Nephron (organoid): ENCODE measurements at regions not wholly inside any gene's neighbourhood (a gene's known extent, or its start where the extent isn't known, plus 50 kb on each side); places are given as distances from the start of the nearest gene placed in this dataset.
A peak's percentile ranks its signal among the peaks of the same experiment; 100 is the strongest.

ENCODE experiments used
- H3K27ac Mint-ChIP-seq, 3 experiments: 2 replicates each; pipeline ENCODE4 v1.8.0; 2020; ENCODE audit warnings: mixed read lengths in 3 of 3, mild to moderate bottlenecking in 2 of 3, moderate library complexity in 1 of 3
- H3K27me3 Mint-ChIP-seq: 2 replicates; pipeline ENCODE4 v1.8.0; 2021; ENCODE audit warnings: low read depth, mild to moderate bottlenecking, moderate library complexity, mixed read lengths
- H3K36me3 Mint-ChIP-seq: 2 replicates; pipeline ENCODE4 v1.8.0; 2020; ENCODE audit warnings: low read depth, mixed read lengths
- H3K4me1 Mint-ChIP-seq: 2 replicates; pipeline ENCODE4 v1.8.0; 2020; ENCODE audit warnings: mixed read lengths
- H3K4me3 Mint-ChIP-seq, 3 experiments: 2 replicates each; pipeline ENCODE4 v1.8.0; 2020; ENCODE audit warnings: mild to moderate bottlenecking in 3 of 3, mixed read lengths in 3 of 3, moderate library complexity in 2 of 3
- H3K9me3 Mint-ChIP-seq: 2 replicates; pipeline ENCODE4 v1.8.0; 2020; ENCODE audit warnings: mixed read lengths
- CTCF ChIP-seq, 3 experiments: fragments of 200-600 bp; sonication (generic); IDR thresholded peaks; one replicate each; pipeline ENCODE4 v1.5.0; 2021; ENCODE audit warnings: antibody characterized with exemption in 3 of 3; ENCODE audit not compliant: unreplicated experiment in 3 of 3

- no peaks in the 10 kb centered on the region for H3K9me3 Mint-ChIP-seq
- no peaks in the 10 kb centered on the region for H3K36me3 Mint-ChIP-seq
- H3K4me3 Mint-ChIP-seq, result no peak overlapping the region
- H3K27ac Mint-ChIP-seq, result peak overlapping the region in 2 of 3 experiments; percentile 57 to 73
- no peak for TF ChIP-seq CTCF (IDR thresholded peaks at IDR 0.05; ENCODE audit: unreplicated experiment in 3 of 3)
- H3K4me1 Mint-ChIP-seq, result peaks cover 54% of the 10 kb centered on the region
- no peaks in the 10 kb centered on the region for H3K27me3 Mint-ChIP-seq
These were observed 353.7 kb downstream of the ADGRL2 start for GRCh38 chr1:82154219-82154970.

GRCh38 chr1:82153752-82154151 is 353.0 kb downstream of the ADGRL2 start:
- no peak overlapping the region for H3K4me3 Mint-ChIP-seq

DNA sequence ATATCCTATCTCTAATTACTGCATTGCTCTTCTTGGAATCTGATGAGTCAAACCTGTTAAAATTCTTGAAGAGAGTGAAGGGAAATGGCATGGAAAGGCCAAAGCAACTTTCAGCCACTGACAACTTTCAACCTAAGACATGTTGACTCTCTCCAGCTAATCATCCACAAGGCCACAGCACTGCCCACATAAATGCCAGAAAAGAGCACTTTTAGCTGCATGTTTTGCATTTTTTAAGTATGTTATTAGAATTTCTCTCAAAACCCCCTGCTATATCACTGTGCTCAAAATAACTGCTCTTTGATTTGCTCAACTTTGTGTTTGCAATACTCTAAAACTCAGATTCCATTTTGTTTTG is 352.5 kb downstream of the ADGRL2 start:
- no peak overlapping the region for H3K4me3 Mint-ChIP-seq
- peaks cover 46% of the 10 kb centered on the region for H3K4me1 Mint-ChIP-seq
- peak overlapping the region; percentile 15 to 66 (median 21) for H3K27ac Mint-ChIP-seq
- no peaks in the 10 kb centered on the region for H3K9me3 Mint-ChIP-seq
- no peak for TF ChIP-seq CTCF (IDR thresholded peaks at IDR 0.05; ENCODE audit: unreplicated experiment in 3 of 3)
- no peaks in the 10 kb centered on the region for H3K27me3 Mint-ChIP-seq
- H3K36me3 Mint-ChIP-seq, result no peaks in the 10 kb centered on the region

More at GRCh38 chr1:82153752-82154151, 353.0 kb downstream of the ADGRL2 start:
- Mint-ChIP-seq H3K27me3 (no peaks in the 10 kb centered on the region), H3K27ac (peak overlapping the region in 2 of 3 experiments; percentile 57 to 66), H3K36me3 (no peaks in the 10 kb centered on the region), H3K9me3 (no peaks in the 10 kb centered on the region), H3K4me1 (peaks cover 50% of the 10 kb centered on the region)
- no peak for TF ChIP-seq CTCF (IDR thresholded peaks at IDR 0.05; ENCODE audit: unreplicated experiment in 3 of 3)

DNA sequence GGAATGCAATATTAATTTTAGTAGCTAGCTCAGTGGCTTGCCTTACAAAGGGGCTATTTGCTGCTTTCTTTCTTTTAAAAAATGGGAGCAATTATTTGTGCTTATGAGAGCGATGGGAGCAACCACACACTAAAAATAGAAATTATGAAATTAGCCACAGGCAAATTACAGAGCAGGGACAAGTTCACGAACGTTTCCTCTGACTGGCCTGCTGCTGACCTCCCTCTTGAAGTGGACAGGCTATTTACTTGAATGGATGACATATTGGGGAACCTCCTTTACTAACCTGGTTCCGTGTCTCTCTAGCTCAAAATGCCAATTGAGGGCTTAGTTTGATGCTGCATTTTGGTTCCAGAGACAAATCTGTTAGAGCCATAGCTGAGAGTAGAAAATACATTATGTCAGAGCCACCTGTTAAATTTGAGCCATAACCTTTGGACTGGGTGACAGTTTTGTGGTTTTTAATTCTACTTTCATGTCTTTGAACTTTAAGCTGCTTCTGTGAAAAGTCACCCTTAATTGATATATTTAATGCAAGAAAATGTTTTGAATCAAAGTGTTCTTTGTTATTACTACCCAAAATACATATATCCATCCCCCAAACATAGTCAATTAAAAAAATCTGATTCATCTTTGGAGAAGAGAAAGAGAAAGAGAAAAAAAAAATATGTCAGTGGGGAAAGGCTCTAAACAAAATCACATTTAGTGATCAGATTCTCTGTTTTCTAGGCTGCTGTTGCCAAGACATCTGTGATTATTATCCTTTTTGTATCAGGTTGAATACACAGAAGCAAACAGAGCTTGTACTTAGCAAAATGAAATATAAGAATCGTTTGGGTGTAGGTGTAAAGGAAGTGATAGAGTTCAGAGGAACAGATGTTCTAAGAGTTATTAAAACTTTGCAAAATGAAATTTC is 351.9 kb downstream of the ADGRL2 start:
- Mint-ChIP-seq H3K27ac (peak overlapping the region; percentile 15 to 66 (median 21)), H3K4me1 (peaks cover 46% of the 10 kb centered on the region), H3K4me3 (no peak overlapping the region), H3K9me3 (no peaks in the 10 kb centered on the region), H3K36me3 (no peaks in the 10 kb centered on the region), H3K27me3 (no peaks in the 10 kb centered on the region)
- TF ChIP-seq CTCF (IDR thresholded peaks at IDR 0.05; ENCODE audit: unreplicated experiment in 3 of 3), result no peak

GRCh38 chr1:82145656-82146055 is 344.9 kb downstream of the ADGRL2 start:
- no peak for TF ChIP-seq CTCF (IDR thresholded peaks at IDR 0.05; ENCODE audit: unreplicated experiment in 3 of 3)
- Mint-ChIP-seq H3K4me1 (no peaks in the 10 kb centered on the region), H3K36me3 (no peaks in the 10 kb centered on the region), H3K27ac (no peak overlapping the region), H3K9me3 (peaks cover 2% of the 10 kb centered on the region), H3K4me3 (no peak overlapping the region), H3K27me3 (no peaks in the 10 kb centered on the region)
